Uterus (tissue), 2 donors: ENCODE measurements at regions not wholly inside any gene's neighbourhood (a gene's known extent, or its start where the extent isn't known, plus 50 kb on each side); places are given as distances from the start of the nearest gene placed in this dataset.

ENCODE experiments used
- CTCF ChIP-seq, 4 experiments: fragments of 200-600 bp in 2 of 4; fragments of 450-650 bp in 2 of 4; sonication (generic) in 2 of 4; IDR thresholded peaks; one replicate each; pipeline ENCODE4 v1.5.1; 2016 to 2019; ENCODE audit warnings: antibody characterized with exemption in 4 of 4, mild to moderate bottlenecking in 2 of 4, moderate library complexity in 1 of 4
- POLR2A ChIP-seq, 2 donors: fragments of 450-650 bp; IDR thresholded peaks; one replicate each; pipeline ENCODE4 v1.6.1; 2016; ENCODE audit warnings: antibody characterized with exemption in 2 of 2, mild to moderate bottlenecking in 1 of 2, moderate library complexity in 1 of 2

GRCh38 chr5:114174837-114175236, 187.0 kb upstream of the KCNN2 start:
- TF ChIP-seq POLR2A (IDR thresholded peaks at IDR 0.05), result no peak
- no peak for TF ChIP-seq CTCF (IDR thresholded peaks at IDR 0.05)
